ENCODE measurements at regions not wholly inside any gene's neighbourhood (a gene's known extent, or its start where the extent isn't known, plus 50 kb on each side); places are given as distances from the start of the nearest gene placed in this dataset.

- Histone ChIP-seq H3K4me3 (ENCODE audit: low read depth, low read length) (no peak overlapping the region), H3K36me3 (ENCODE audit: control insufficient read depth in 2 of 2, insufficient read depth in 1 of 2, low read length in 2 of 2) (no peaks in the 10 kb centered on the region), H3K27ac (ENCODE audit: extremely low read depth, low read depth, low read length) (no peak overlapping the region), H3K4me1 (ENCODE audit: control insufficient read depth, insufficient read depth, low read length) (peaks cover 4% of the 10 kb centered on the region; the same call in 1 of the 2 replicates), H3K9me3 (ENCODE audit: control insufficient read depth, insufficient read depth, low read depth, low read length) (no peaks in the 10 kb centered on the region)
- ChIA-PET POLR2A (no interaction called here), CTCF (no interaction called here)
- TF ChIP-seq PRDM1 (tag by site-specific recombination; IDR thresholded peaks at IDR 0.05) (no peak), ZNF292 (tag by site-specific recombination; IDR thresholded peaks at IDR 0.05; ENCODE audit: borderline replicate concordance, low read depth) (no peak), KLF10 (tag by site-specific recombination; IDR thresholded peaks at IDR 0.05) (no peak), ZNF221 (tag by site-specific recombination; IDR thresholded peaks at IDR 0.05; ENCODE audit: borderline replicate concordance) (no peak), KLF16 (tag by site-specific recombination; IDR thresholded peaks at IDR 0.05) (no peak), ZNF214 (tag by site-specific recombination; IDR thresholded peaks at IDR 0.05; ENCODE audit: borderline replicate concordance) (no peak), ZBTB8A (tag by site-specific recombination; IDR thresholded peaks at IDR 0.05) (no peak), ZNF561 (tag by site-specific recombination; IDR thresholded peaks at IDR 0.05; ENCODE audit: borderline replicate concordance) (no peak), ZBTB26 (tag by site-specific recombination; optimal IDR thresholded peaks at IDR 0.05) (no peak), ZNF138 (tag by site-specific recombination; IDR thresholded peaks at IDR 0.05; ENCODE audit: borderline replicate concordance) (no peak)
These were observed 155.1 kb upstream of the ZC3H12A start for GRCh38 chr1:37319284-37319683.

- Histone ChIP-seq H3K36me3 (ENCODE audit: control insufficient read depth in 2 of 2, insufficient read depth in 1 of 2, low read length in 2 of 2) (no peaks in the 10 kb centered on the region), H3K4me3 (ENCODE audit: low read depth, low read length) (no peak overlapping the region), H3K9me3 (ENCODE audit: control insufficient read depth, insufficient read depth, low read depth, low read length) (no peaks in the 10 kb centered on the region), H3K27ac (ENCODE audit: extremely low read depth, low read depth, low read length) (no peak overlapping the region), H3K4me1 (ENCODE audit: control insufficient read depth, insufficient read depth, low read length) (no peaks in the 10 kb centered on the region)
- TF ChIP-seq ZNF16 (tag by site-specific recombination; IDR thresholded peaks at IDR 0.05; ENCODE audit: low read depth) (no peak), OVOL3 (tag by site-specific recombination; IDR thresholded peaks at IDR 0.05) (no peak), ZNF10 (tag by site-specific recombination; IDR thresholded peaks at IDR 0.05) (no peak)
- CTCF ChIA-PET = interaction anchor here (0.6 to 1.1 kb wide), 12 partner anchors 9 to 781 kb away, joined by 3 to 4 read pairs (median 3); no protein-coding TSS in a partner anchor
- POLR2A ChIA-PET = interaction anchor here (0.6 kb wide), 1 partner anchor 175 kb away, joined by 3 read pairs; no protein-coding TSS in a partner anchor
These were observed 150.6 kb upstream of the ZC3H12A start for GRCh38 chr1:37323486-37324377.

- CTCF ChIA-PET = interaction anchor here (0.6 to 0.8 kb wide), 2 partner anchors 17 to 462 kb away, joined by 3 read pairs; no protein-coding TSS in a partner anchor
- no peak for TF ChIP-seq ZNF138 (tag by site-specific recombination; IDR thresholded peaks at IDR 0.05; ENCODE audit: borderline replicate concordance)
- no peak for TF ChIP-seq ZBTB10 (tag by site-specific recombination; IDR thresholded peaks at IDR 0.05)
- TF ChIP-seq TRIM28 (IDR thresholded peaks at IDR 0.05; ENCODE audit: borderline replicate concordance, low read length) = no peak
- TF ChIP-seq ZNF791 (tag by site-specific recombination; IDR thresholded peaks at IDR 0.05) = no peak
- TF ChIP-seq ZNF274 (IDR thresholded peaks at IDR 0.05; ENCODE audit: low read length) = no peak
- no peak for TF ChIP-seq ZNF274 (tag by site-specific recombination; IDR thresholded peaks at IDR 0.05; ENCODE audit: borderline replicate concordance)
- no peak for TF ChIP-seq ZNF785 (tag by site-specific recombination; IDR thresholded peaks at IDR 0.05)
- TF ChIP-seq ZNF114 (tag by site-specific recombination; IDR thresholded peaks at IDR 0.05) = no peak
- no peak for TF ChIP-seq ZNF292 (tag by site-specific recombination; IDR thresholded peaks at IDR 0.05; ENCODE audit: borderline replicate concordance, low read depth)
- TF ChIP-seq ZNF302 (tag by site-specific recombination; IDR thresholded peaks at IDR 0.05; ENCODE audit: low read depth) = no peak
- TF ChIP-seq HIC1 (tag by site-specific recombination; IDR thresholded peaks at IDR 0.05) = no peak
- no peak for TF ChIP-seq ZNF398 (tag by site-specific recombination; IDR thresholded peaks at IDR 0.05)
These were observed 149.4 kb upstream of the ZC3H12A start for GRCh38 chr1:37325010-37325409.

More at GRCh38 chr1:37325010-37325409, 149.4 kb upstream of the ZC3H12A start:
- Histone ChIP-seq H3K4me1 (ENCODE audit: control insufficient read depth, insufficient read depth, low read length) (no peaks in the 10 kb centered on the region), H3K4me3 (ENCODE audit: low read depth, low read length) (no peak overlapping the region), H3K27ac (ENCODE audit: extremely low read depth, low read depth, low read length) (no peak overlapping the region), H3K9me3 (ENCODE audit: control insufficient read depth, insufficient read depth, low read depth, low read length) (no peaks in the 10 kb centered on the region), H3K36me3 (ENCODE audit: control insufficient read depth in 2 of 2, insufficient read depth in 1 of 2, low read length in 2 of 2) (no peaks in the 10 kb centered on the region)
- POLR2A ChIA-PET = no interaction called here

Measured in HEK293 (cell line).